ENCODE measurements at regions not wholly inside any gene's neighbourhood (a gene's known extent, or its start where the extent isn't known, plus 50 kb on each side); places are given as distances from the start of the nearest gene placed in this dataset.

DNA sequence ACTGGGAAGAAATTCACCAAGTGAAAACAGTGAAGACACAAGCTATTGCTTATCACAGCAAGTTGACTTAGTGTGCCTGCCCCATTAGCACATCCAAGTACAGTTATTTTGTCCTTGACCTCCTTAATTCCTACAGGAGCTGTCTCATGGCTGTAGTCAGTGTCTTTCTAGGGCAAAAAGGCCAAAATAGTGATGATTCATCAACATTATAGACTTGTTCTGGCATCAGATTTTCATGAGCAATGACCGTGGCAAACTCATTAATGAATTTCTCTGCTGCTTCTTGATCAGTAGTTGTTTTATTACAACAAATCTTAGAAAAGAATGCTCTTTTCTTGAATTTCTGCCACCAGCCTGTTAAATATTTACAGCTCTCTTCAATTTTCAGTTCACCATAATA lies 1169.3 kb upstream of the DDX18 start:
- TF ChIP-seq, protein P1, sequence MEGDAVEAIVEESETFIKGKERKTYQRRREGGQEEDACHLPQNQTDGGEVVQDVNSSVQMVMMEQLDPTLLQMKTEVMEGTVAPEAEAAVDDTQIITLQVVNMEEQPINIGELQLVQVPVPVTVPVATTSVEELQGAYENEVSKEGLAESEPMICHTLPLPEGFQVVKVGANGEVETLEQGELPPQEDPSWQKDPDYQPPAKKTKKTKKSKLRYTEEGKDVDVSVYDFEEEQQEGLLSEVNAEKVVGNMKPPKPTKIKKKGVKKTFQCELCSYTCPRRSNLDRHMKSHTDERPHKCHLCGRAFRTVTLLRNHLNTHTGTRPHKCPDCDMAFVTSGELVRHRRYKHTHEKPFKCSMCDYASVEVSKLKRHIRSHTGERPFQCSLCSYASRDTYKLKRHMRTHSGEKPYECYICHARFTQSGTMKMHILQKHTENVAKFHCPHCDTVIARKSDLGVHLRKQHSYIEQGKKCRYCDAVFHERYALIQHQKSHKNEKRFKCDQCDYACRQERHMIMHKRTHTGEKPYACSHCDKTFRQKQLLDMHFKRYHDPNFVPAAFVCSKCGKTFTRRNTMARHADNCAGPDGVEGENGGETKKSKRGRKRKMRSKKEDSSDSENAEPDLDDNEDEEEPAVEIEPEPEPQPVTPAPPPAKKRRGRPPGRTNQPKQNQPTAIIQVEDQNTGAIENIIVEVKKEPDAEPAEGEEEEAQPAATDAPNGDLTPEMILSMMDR (IDR thresholded peaks at IDR 0.05; ENCODE audit: low read depth, low read length), result no peak
- H3K9me3 ChIP-seq, result no peaks in the 10 kb centered on the region
- H3K27me3 ChIP-seq, result no peaks in the 10 kb centered on the region
- no peaks in the 10 kb centered on the region for H3K36me3 ChIP-seq
- no peaks in the 10 kb centered on the region for H3K4me1 ChIP-seq
- DNase-seq, result no peak
- no peak overlapping the region for H3K4me3 ChIP-seq (ENCODE audit: low read depth, low read length)

DNA sequence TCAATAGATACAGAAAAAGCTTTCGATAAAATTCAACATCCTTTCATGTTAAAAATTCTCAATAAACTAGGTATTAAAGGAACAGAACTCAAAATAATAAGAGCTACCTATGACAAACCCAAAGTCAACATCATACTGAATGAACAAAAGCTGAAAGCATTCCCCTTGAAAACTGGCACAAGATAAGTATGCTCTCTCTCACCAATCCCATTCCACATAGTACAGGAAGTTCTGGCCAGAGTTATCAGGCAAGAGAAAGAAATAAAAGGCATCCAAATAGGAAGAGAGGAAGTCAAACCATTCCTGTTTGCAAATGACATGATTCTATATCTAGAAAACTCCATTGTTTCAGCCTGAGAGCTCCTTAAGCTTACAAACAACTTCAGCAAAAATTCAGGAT lies 1145.8 kb upstream of the DDX18 start:
- H3K4me1 ChIP-seq, result no peaks in the 10 kb centered on the region
- TF ChIP-seq, protein P1 (IDR thresholded peaks at IDR 0.05; ENCODE audit: low read depth, low read length), result no peak
- H3K27me3 ChIP-seq, result no peaks in the 10 kb centered on the region
- no peak for DNase-seq
- H3K36me3 ChIP-seq, result no peaks in the 10 kb centered on the region
- no peaks in the 10 kb centered on the region for H3K9me3 ChIP-seq
- H3K4me3 ChIP-seq (ENCODE audit: low read depth, low read length), result no peak overlapping the region

DNA sequence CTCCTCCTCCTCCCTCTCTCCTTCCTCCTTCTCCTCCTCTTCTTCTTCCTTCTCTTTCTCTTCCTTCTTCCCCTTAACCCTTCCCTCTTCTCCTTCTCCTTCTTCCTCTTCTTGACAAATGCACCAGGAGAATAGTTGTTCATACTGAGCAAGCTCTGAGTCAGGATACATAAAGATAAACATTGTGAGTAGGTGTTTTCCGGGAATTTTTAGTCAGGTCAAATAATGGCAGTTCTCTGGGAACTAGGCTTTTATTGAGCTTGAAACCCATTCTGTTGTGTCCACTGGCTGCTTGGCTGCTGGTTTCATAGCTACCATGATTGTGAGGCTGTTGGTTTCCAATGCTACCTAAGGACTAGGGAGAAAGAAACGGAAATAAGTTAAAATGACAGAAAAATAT lies 1144.7 kb upstream of the DDX18 start:
- DNase-seq, result no peak

DNA sequence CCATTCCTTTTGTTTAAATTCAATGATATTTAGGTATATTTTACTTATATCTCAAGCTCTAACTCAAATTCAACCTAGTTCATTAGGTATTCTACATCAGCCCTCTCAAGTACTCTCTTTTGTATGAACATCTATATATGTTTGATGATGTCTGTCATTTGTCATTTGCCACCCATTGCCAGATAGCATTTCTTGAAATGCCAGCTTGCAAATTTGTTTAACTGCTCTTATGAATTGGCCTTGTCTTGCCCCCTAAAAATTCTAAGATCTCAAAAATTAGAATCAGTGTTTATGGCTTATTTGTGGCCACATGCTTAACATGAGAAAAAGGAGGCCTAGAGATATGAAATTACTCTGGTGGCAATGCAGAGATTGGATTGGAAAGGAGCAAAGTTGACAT lies 1140.3 kb upstream of the DDX18 start:
- H3K36me3 ChIP-seq, result no peaks in the 10 kb centered on the region
- no peak for DNase-seq
- H3K27me3 ChIP-seq, result no peaks in the 10 kb centered on the region
- TF ChIP-seq, protein P1 (IDR thresholded peaks at IDR 0.05; ENCODE audit: low read depth, low read length), result no peak
- H3K4me1 ChIP-seq, result no peaks in the 10 kb centered on the region
- no peaks in the 10 kb centered on the region for H3K9me3 ChIP-seq
- H3K4me3 ChIP-seq (ENCODE audit: low read depth, low read length), result no peak overlapping the region

More for the DNA sequence above, 1144.7 kb upstream of the DDX18 start:
- Histone ChIP-seq H3K9me3 (no peaks in the 10 kb centered on the region), H3K36me3 (no peaks in the 10 kb centered on the region), H3K4me3 (ENCODE audit: low read depth, low read length) (no peak overlapping the region), H3K27me3 (no peaks in the 10 kb centered on the region), H3K4me1 (no peaks in the 10 kb centered on the region)
- TF ChIP-seq, protein P1 (IDR thresholded peaks at IDR 0.05; ENCODE audit: low read depth, low read length), result no peak

DNA sequence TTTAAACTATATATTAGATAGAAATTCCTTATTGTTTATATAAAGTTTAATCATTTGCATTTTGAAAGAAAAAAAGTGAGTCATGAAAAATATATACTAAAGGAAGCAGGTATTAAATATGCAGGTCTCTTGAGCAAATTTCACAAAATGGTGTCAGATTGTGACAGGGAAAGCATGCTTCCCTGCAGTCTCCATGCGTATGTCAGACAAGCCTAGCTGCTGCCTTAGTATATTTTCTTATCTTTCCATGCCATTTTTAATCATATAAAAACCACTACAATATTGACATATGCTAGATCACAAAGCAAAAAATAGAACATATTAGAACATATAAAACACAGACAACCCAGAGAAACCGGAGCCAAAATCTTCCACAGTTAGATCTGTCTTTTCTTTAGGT lies 1137.7 kb upstream of the DDX18 start:
- TF ChIP-seq, protein P1 (IDR thresholded peaks at IDR 0.05; ENCODE audit: low read depth, low read length), result no peak
- Histone ChIP-seq H3K4me3 (ENCODE audit: low read depth, low read length) (no peak overlapping the region), H3K9me3 (no peaks in the 10 kb centered on the region), H3K27me3 (no peaks in the 10 kb centered on the region), H3K4me1 (no peaks in the 10 kb centered on the region), H3K36me3 (no peaks in the 10 kb centered on the region)
- no peak for DNase-seq

DNA sequence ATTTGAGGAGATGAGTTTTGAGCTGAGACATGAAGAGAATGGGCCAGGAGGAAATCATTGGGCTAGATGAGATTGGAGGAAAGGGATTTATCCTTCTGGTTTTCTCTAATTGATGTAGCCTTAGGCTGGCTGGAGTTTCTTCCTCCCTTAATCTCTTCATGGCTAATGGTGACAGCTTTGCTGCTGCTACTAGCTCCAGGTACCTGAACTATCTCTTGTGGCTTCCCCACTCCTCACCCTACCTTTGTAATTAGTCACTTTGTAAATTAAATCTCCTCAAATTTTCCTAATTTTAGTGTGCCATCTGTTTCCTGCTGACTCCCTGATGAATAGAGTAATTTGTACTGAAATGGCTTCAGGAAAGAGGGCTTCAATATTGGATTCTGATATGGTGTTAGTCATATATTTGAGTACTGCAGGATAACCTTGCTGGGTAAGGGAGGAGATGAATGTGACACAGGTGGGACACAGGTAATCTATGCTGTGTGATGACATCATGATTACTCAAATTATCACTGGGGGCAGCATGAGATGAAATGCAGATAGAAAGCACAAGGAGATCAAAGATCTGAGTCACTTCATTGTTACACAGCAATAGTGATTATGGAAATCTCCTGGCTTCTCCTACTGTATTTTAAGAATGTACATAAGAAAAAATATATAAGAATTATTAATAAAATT lies 1134.1 kb upstream of the DDX18 start:
- H3K36me3 ChIP-seq, result no peaks in the 10 kb centered on the region
- H3K4me3 ChIP-seq (ENCODE audit: low read depth, low read length), result no peak overlapping the region
- H3K27me3 ChIP-seq, result no peaks in the 10 kb centered on the region
- no peaks in the 10 kb centered on the region for H3K9me3 ChIP-seq
- DNase-seq, result no peak
- H3K4me1 ChIP-seq, result no peaks in the 10 kb centered on the region
- TF ChIP-seq, protein P1 (IDR thresholded peaks at IDR 0.05; ENCODE audit: low read depth, low read length), result no peak
